Activated CD8-positive, alpha-beta T cell treated with anti-CD3 and anti-CD28 coated beads for 36 hours (primary cell): ENCODE measurements at regions not wholly inside any gene's neighbourhood (a gene's known extent, or its start where the extent isn't known, plus 50 kb on each side); places are given as distances from the start of the nearest gene placed in this dataset.

Experiments used
- ATAC-seq: fragments of 200-7000 bp; cut with Tn5 transposase; one replicate; pipeline ENCODE4 v1.10.0; 2021; ENCODE audit warnings: mild to moderate bottlenecking, moderate library complexity
- CTCF ChIA-PET: fragments of 350-600 bp; sonication (Branson Sonifier 250); formaldehyde crosslinking; loops from one replicate; lab custom pipeline; 2021; ENCODE audit warnings: antibody characterized with exemption; lab: Charles Lee
- POLR2A ChIA-PET: fragments of 350-600 bp; sonication (Branson Sonifier 250); formaldehyde crosslinking; loops from one replicate; lab custom pipeline; 2021; ENCODE audit warnings: antibody characterized with exemption; lab: Charles Lee
- DNase-seq: peaks from one replicate; pipeline ENCODE4 v3.0.0-alpha.2; 2020
- H3K27ac Mint-ChIP-seq: one replicate; pipeline ENCODE4 v1.8.0; 2021; ENCODE audit warnings: mild to moderate bottlenecking, mixed read lengths
- H3K27me3 Mint-ChIP-seq: one replicate; pipeline ENCODE4 v1.8.0; 2021; ENCODE audit warnings: mixed read lengths
- H3K36me3 Mint-ChIP-seq: one replicate; pipeline ENCODE4 v1.8.0; 2021; ENCODE audit warnings: low read depth, mixed read lengths
- H3K4me1 Mint-ChIP-seq: one replicate; pipeline ENCODE4 v1.8.0; 2021; ENCODE audit warnings: low read depth, mixed read lengths
- H3K4me3 Mint-ChIP-seq: one replicate; pipeline ENCODE4 v1.8.0; 2021; ENCODE audit warnings: mild to moderate bottlenecking, moderate library complexity, mixed read lengths
- H3K9me3 Mint-ChIP-seq: one replicate; pipeline ENCODE4 v1.8.0; 2021; ENCODE audit warnings: mixed read lengths
- intact Hi-C: fragments of 100-400 bp; cut with micrococcal nuclease; formaldehyde crosslinking; loops from one replicate; pipeline ENCODE4 v1.10.0; 2022
- TF ChIP-seq, protein P1 (sequence below): fragments of 200-600 bp; IDR thresholded peaks from one replicate; pipeline ENCODE4 v1.8.0; 2022; ENCODE audit warnings: antibody characterized with exemption, mild to moderate bottlenecking

DNA sequence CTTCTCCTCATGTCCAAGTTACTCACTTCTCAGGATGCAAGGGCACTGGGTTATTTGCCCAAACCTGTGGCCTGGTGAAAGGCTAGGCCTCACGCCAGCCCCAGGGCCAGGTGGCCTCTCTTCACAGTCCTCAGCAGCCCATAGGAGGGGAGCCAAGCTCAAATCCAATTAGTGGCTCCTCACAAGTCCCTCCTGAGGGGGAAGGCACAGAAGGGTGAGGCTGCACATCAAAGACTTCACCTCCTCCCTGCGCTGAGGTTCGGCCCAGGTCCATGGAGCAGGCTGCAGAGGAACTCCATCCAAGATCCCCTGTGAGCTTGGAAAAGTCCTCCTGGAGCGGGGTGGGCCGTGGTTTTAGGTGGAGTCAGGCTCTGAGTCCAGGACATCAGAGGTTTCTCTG is 320.0 kb downstream of the FOXL1 start:
- Mint-ChIP-seq H3K9me3 (no peaks in the 10 kb centered on the region), H3K4me1 (peaks cover 2% of the 10 kb centered on the region), H3K36me3 (no peaks in the 10 kb centered on the region), H3K27ac (no peak overlapping the region), H3K27me3 (peaks cover 3% of the 10 kb centered on the region), H3K4me3 (no peak overlapping the region)
- TF ChIP-seq, protein P1, sequence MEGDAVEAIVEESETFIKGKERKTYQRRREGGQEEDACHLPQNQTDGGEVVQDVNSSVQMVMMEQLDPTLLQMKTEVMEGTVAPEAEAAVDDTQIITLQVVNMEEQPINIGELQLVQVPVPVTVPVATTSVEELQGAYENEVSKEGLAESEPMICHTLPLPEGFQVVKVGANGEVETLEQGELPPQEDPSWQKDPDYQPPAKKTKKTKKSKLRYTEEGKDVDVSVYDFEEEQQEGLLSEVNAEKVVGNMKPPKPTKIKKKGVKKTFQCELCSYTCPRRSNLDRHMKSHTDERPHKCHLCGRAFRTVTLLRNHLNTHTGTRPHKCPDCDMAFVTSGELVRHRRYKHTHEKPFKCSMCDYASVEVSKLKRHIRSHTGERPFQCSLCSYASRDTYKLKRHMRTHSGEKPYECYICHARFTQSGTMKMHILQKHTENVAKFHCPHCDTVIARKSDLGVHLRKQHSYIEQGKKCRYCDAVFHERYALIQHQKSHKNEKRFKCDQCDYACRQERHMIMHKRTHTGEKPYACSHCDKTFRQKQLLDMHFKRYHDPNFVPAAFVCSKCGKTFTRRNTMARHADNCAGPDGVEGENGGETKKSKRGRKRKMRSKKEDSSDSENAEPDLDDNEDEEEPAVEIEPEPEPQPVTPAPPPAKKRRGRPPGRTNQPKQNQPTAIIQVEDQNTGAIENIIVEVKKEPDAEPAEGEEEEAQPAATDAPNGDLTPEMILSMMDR: no peak
- CTCF ChIA-PET: no interaction called here
- intact Hi-C loops: no loop called here
- POLR2A ChIA-PET: interaction anchor here (1.1 kb wide), 1 partner anchor 17 kb away, joined by 3 read pairs; no protein-coding TSS in a partner anchor
- no peak for DNase-seq
- ATAC-seq: no peak

DNA sequence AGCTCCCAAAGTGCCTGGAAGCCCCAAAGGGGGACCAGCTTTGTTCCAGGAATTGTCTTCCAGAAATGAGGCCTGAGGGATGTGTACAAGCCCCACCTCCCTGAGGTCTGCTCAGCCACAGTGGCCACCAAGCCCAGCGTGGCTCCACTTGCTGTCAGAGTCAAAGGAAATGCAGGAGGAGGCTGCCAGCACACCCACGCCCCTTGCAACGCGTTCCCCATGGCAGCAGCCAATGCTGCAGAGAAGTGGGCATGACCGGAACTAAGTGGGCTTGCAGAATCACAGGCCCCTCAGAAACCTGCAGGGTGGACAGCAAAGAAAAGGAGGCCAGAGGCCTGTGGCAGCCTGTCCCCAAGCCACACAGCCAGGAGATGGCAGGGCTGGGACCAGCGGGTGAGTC is 320.8 kb downstream of the FOXL1 start:
- H3K4me3 Mint-ChIP-seq: no peak overlapping the region
- DNase-seq (no peak), ATAC-seq (no peak)
- no peak overlapping the region for H3K27ac Mint-ChIP-seq
- POLR2A ChIA-PET: no interaction called here
- intact Hi-C loops: no loop called here
- H3K36me3 Mint-ChIP-seq: no peaks in the 10 kb centered on the region
- TF ChIP-seq, protein P1: no peak
- CTCF ChIA-PET: no interaction called here
- H3K27me3 Mint-ChIP-seq: no peaks in the 10 kb centered on the region
- H3K9me3 Mint-ChIP-seq: no peaks in the 10 kb centered on the region
- H3K4me1 Mint-ChIP-seq: peaks cover 2% of the 10 kb centered on the region

DNA sequence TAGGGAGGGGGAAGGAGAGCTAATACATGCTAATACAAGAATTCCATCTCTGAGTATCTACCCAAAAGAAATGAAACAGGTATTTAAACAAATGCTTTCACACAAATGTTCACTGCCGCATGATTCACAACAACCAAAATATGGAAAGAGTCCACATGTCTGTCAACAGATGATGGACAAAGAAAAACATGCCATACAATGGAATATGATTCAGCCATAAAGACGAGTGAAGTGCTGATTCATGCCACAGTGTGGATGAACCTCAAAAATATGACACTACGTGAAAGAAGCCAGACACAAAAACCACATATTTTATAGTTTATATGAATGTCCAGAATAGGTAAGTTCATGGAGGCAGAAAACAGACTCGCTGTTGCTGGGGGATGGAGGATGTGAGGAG is 321.4 kb downstream of the FOXL1 start:
- H3K36me3 Mint-ChIP-seq: no peaks in the 10 kb centered on the region
- H3K27me3 Mint-ChIP-seq: no peaks in the 10 kb centered on the region
- H3K27ac Mint-ChIP-seq: no peak overlapping the region
- no peak overlapping the region for H3K4me3 Mint-ChIP-seq
- no peak for DNase-seq
- intact Hi-C loops: no loop called here
- TF ChIP-seq, protein P1: no peak
- H3K9me3 Mint-ChIP-seq: no peaks in the 10 kb centered on the region
- H3K4me1 Mint-ChIP-seq: peaks cover 2% of the 10 kb centered on the region
- ChIA-PET CTCF (no interaction called here), POLR2A (no interaction called here)
- ATAC-seq: no peak

DNA sequence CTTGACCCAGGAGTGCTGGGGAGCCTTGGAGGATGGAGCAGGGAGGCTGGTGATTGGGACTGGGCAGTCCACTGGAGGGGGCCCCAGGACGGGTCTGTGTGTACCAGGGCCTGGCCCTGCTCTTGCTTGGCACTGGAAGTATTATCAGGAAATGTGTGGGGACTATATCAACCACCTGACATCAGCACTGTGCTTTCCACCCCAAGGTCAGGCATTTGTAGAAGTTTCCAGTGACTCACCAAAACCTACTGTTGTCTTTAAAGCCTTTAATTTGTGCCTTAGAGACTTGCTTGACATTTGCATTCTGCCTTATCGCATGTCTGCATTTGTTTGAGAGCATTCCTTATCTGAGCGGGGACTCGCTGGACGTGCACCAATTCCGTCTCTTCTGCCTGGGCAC is 323.1 kb downstream of the FOXL1 start:
- no peak overlapping the region for H3K27ac Mint-ChIP-seq
- TF ChIP-seq, protein P1: no peak
- peaks cover 3% of the 10 kb centered on the region for H3K27me3 Mint-ChIP-seq
- no peaks in the 10 kb centered on the region for H3K9me3 Mint-ChIP-seq
- no peak for ATAC-seq
- ChIA-PET CTCF (no interaction called here), POLR2A (no interaction called here)
- H3K36me3 Mint-ChIP-seq: no peaks in the 10 kb centered on the region
- H3K4me1 Mint-ChIP-seq: peaks cover 2% of the 10 kb centered on the region
- intact Hi-C loops: no loop called here
- no peak overlapping the region for H3K4me3 Mint-ChIP-seq
- no peak for DNase-seq

DNA sequence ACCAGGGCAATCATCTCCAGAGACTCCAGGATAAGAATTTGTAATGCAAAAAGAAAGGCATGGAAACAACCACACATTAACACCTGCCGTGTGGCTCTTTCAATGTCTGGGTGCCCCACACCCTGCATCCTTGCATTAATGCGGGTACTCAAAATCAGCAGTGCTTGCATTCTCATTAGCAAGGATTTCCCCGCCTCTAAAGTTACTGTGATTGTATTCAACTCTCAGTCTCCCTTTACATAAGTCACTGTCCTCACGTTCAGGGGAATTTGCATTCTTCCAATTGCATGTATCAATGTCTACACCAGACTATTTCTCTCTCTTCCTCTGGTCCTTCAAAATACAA is 324.3 kb downstream of the FOXL1 start:
- no peaks in the 10 kb centered on the region for H3K9me3 Mint-ChIP-seq
- CTCF ChIA-PET: no interaction called here
- no peak for DNase-seq
- no peak for ATAC-seq
- intact Hi-C loops: no loop called here
- no peaks in the 10 kb centered on the region for H3K36me3 Mint-ChIP-seq
- peaks cover 5% of the 10 kb centered on the region for H3K27me3 Mint-ChIP-seq
- H3K27ac Mint-ChIP-seq: no peak overlapping the region
- POLR2A ChIA-PET: no interaction called here
- TF ChIP-seq, protein P1: no peak
- H3K4me3 Mint-ChIP-seq: no peak overlapping the region
- H3K4me1 Mint-ChIP-seq: peaks cover 2% of the 10 kb centered on the region
